Testis (tissue), 2 donors: ENCODE measurements at regions not wholly inside any gene's neighbourhood (a gene's known extent, or its start where the extent isn't known, plus 50 kb on each side); places are given as distances from the start of the nearest gene placed in this dataset.

Source experiments
- CTCF ChIP-seq, 3 experiments: fragments of 450-650 bp in 2 of 3; fragments of 200-600 bp in 1 of 3; sonication (generic) in 1 of 3; IDR thresholded peaks; one replicate each; pipeline ENCODE4 v1.5.1; 2016 to 2019; ENCODE audit warnings: antibody characterized with exemption in 3 of 3, mild to moderate bottlenecking in 2 of 3, moderate library complexity in 1 of 3
- POLR2A ChIP-seq: fragments of 450-650 bp; IDR thresholded peaks from one replicate; pipeline ENCODE4 v1.6.1; 2017; ENCODE audit warnings: antibody characterized with exemption, mild to moderate bottlenecking, moderate library complexity

- no peak for TF ChIP-seq CTCF (IDR thresholded peaks at IDR 0.05)
- TF ChIP-seq POLR2A: no peak
Observed at GRCh38 chr15:97786741-97787140, 173.8 kb upstream of the ARRDC4 start.
